ENCODE measurements at regions not wholly inside any gene's neighbourhood (a gene's known extent, or its start where the extent isn't known, plus 50 kb on each side); places are given as distances from the start of the nearest gene placed in this dataset.

DNA sequence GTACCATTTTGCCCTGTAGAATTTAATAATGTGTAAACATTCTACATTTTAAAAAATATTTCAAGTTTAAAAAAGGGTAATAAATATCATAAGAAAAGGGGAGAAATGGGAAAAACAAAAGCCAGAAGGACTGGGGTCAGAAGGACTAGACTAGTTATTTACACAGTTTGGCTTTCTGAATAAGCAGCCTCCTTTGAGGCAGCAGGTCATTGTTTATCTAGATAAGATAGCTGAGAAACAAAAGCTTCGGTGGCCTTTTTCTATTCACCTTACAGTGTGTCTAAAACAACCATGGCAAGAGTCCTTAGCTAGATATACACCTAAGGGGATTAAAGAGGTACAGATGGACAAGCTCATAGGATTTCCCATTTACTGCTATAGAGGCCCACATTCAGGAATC lies 396.5 kb upstream of the PMFBP1 start:
- H3K9me3 ChIP-seq: no peaks in the 10 kb centered on the region
- TF ChIP-seq CTCF (IDR thresholded peaks at IDR 0.05): no peak
- intact Hi-C loops (cut with DNase I, micrococcal nuclease): no loop called here
- DNase-seq (no peak), ATAC-seq (no peak)
- peaks cover 4% of the 10 kb centered on the region for H3K4me1 ChIP-seq (ENCODE audit: low read depth)
- no peaks in the 10 kb centered on the region for H3K36me3 ChIP-seq (ENCODE audit: low read depth)
- no peak overlapping the region for H3K4me3 ChIP-seq

DNA sequence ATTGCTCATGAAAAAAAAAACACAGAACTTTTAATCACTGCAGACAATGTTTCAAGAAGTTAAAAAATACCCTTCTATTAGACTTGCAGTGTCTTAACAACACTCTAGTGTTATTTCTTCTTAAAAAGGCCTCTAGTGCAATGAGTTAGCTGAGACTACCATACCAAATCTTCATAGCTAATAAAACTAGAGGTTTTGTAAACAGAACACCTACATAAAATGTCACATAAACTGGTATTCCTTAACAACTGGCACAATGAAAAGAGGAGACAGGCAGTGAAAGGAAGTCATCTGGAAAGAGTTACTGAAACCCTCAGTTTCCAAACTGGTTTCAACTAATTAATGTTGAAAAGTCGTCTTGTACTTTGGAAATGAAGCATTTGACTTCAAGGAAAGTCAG lies 394.2 kb upstream of the PMFBP1 start:
- Histone ChIP-seq H3K36me3 (ENCODE audit: low read depth) (no peaks in the 10 kb centered on the region), H3K4me1 (ENCODE audit: low read depth) (peaks cover 4% of the 10 kb centered on the region), H3K9me3 (no peaks in the 10 kb centered on the region), H3K4me3 (no peak overlapping the region)
- intact Hi-C loops (cut with DNase I, micrococcal nuclease): no loop called here
- TF ChIP-seq CTCF (IDR thresholded peaks at IDR 0.05): no peak
- ATAC-seq: peak; percentile 56
- DNase-seq: no peak

DNA sequence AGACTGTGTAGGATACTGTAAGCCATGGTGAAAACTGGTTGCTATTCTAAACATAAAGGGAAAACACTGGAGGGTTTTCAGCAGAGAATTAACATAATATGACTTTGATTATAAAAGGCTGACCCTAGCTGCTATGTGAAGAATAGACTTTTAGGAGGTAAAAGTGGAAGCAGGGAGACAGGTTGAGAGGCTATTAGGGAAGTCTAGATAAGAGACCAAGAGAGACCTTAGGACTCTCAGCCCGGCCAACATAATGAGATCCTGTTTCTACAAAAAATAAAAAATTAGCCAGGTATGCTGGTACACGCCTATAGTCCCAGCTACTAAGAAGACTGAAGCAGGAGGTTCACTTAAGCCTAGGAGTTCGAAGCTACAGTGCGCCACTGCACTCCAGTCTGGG lies 393.2 kb upstream of the PMFBP1 start:
- H3K36me3 ChIP-seq (ENCODE audit: low read depth): no peaks in the 10 kb centered on the region
- intact Hi-C loops (cut with DNase I, micrococcal nuclease): no loop called here
- no peaks in the 10 kb centered on the region for H3K9me3 ChIP-seq
- peaks cover 4% of the 10 kb centered on the region for H3K4me1 ChIP-seq (ENCODE audit: low read depth)
- ATAC-seq: peak; percentile 66
- no peak overlapping the region for H3K4me3 ChIP-seq
- peak in 1 of 3 donors; percentile 4 for DNase-seq
- no peak for TF ChIP-seq CTCF (IDR thresholded peaks at IDR 0.05)

DNA sequence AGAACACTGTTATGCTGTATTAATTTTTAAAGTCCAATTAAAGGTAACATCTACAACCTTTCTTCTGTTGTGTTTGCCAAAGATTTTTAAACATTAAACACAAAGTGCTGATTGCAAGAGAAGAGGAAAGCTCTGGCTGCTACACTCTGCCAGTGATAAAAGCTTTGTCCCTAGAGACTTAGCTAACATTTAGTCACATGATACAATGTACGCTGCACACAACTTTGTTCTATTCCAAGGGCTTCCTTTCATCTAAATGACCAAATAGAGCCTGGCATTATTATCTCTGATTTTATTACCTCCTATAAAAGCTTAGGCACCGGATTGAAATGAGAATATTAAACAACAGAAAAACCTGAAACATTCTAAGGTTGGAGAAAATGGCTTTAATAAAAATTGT lies 388.7 kb upstream of the PMFBP1 start:
- H3K36me3 ChIP-seq (ENCODE audit: low read depth): no peaks in the 10 kb centered on the region
- DNase-seq (peak in 1 of 3 donors; percentile 14), ATAC-seq (peak; percentile 89)
- no peak overlapping the region for H3K4me3 ChIP-seq
- TF ChIP-seq CTCF (IDR thresholded peaks at IDR 0.05): no peak
- intact Hi-C loops (cut with DNase I, micrococcal nuclease): no loop called here
- H3K4me1 ChIP-seq (ENCODE audit: low read depth): peaks cover under 1% of the 10 kb centered on the region
- no peaks in the 10 kb centered on the region for H3K9me3 ChIP-seq

- ATAC-seq: peak; percentile 65
Measured at GRCh38 chr16:72558501-72558900, 386.5 kb upstream of the PMFBP1 start.

More at GRCh38 chr16:72558501-72558900, 386.5 kb upstream of the PMFBP1 start:
- peak in 1 of 3 donors; percentile 12 for DNase-seq
- TF ChIP-seq CTCF (IDR thresholded peaks at IDR 0.05): no peak
- Histone ChIP-seq H3K36me3 (ENCODE audit: low read depth) (no peaks in the 10 kb centered on the region), H3K9me3 (no peaks in the 10 kb centered on the region), H3K4me1 (ENCODE audit: low read depth) (no peaks in the 10 kb centered on the region), H3K4me3 (no peak overlapping the region)
- intact Hi-C loops (cut with DNase I, micrococcal nuclease): no loop called here
